Activated naive CD8-positive, alpha-beta T cell treated with anti-CD3 and anti-CD28 coated beads, Interleukin-2, amount 50 U/mL, for 24 hours (primary cell): ENCODE measurements at regions not wholly inside any gene's neighbourhood (a gene's known extent, or its start where the extent isn't known, plus 50 kb on each side); places are given as distances from the start of the nearest gene placed in this dataset.

Experiments used
- ATAC-seq: fragments of 150-1000 bp; cut with Tn5 transposase; one replicate; pipeline ENCODE4 v1.10.0; 2021
- DNase-seq: peaks from one replicate; pipeline ENCODE4 v3.0.0; 2021
- H3K27ac Mint-ChIP-seq: one replicate; pipeline ENCODE4 v1.8.0; 2021; ENCODE audit warnings: mild to moderate bottlenecking, mixed read lengths
- H3K27me3 Mint-ChIP-seq: one replicate; pipeline ENCODE4 v1.8.0; 2021; ENCODE audit warnings: mixed read lengths
- H3K36me3 Mint-ChIP-seq: one replicate; pipeline ENCODE4 v1.8.0; 2021; ENCODE audit warnings: low read depth, mixed read lengths
- H3K4me1 Mint-ChIP-seq: one replicate; pipeline ENCODE4 v1.8.0; 2021; ENCODE audit warnings: mixed read lengths
- H3K4me3 Mint-ChIP-seq: one replicate; pipeline ENCODE4 v1.8.0; 2021; ENCODE audit warnings: mild to moderate bottlenecking, moderate library complexity, mixed read lengths
- H3K9me3 Mint-ChIP-seq: one replicate; pipeline ENCODE4 v1.8.0; 2021; ENCODE audit warnings: mixed read lengths

- Mint-ChIP-seq H3K4me1 (no peaks in the 10 kb centered on the region), H3K27ac (no peak overlapping the region), H3K4me3 (no peak overlapping the region), H3K9me3 (peaks cover 11% of the 10 kb centered on the region), H3K27me3 (peaks cover 10% of the 10 kb centered on the region), H3K36me3 (no peaks in the 10 kb centered on the region)
- DNase-seq, result no peak
- no peak for ATAC-seq
Observed at GRCh38 chr5:38634568-38635369, 78.3 kb upstream of the LIFR start.

- H3K9me3 Mint-ChIP-seq, result peaks cover 10% of the 10 kb centered on the region
- DNase-seq, result no peak
- peaks cover 7% of the 10 kb centered on the region for H3K27me3 Mint-ChIP-seq
- no peak for ATAC-seq
- no peaks in the 10 kb centered on the region for H3K4me1 Mint-ChIP-seq
- H3K4me3 Mint-ChIP-seq, result no peak overlapping the region
- no peak overlapping the region for H3K27ac Mint-ChIP-seq
- no peaks in the 10 kb centered on the region for H3K36me3 Mint-ChIP-seq
Observed at GRCh38 chr5:38636626-38637025, 80.2 kb upstream of the LIFR start.

GRCh38 chr5:38638656-38639055 lies 82.2 kb upstream of the LIFR start:
- H3K27me3 Mint-ChIP-seq, result peaks cover 5% of the 10 kb centered on the region
- ATAC-seq (no peak), DNase-seq (no peak)
- H3K4me3 Mint-ChIP-seq, result no peak overlapping the region
- H3K27ac Mint-ChIP-seq, result no peak overlapping the region
- no peaks in the 10 kb centered on the region for H3K36me3 Mint-ChIP-seq
- no peaks in the 10 kb centered on the region for H3K9me3 Mint-ChIP-seq
- no peaks in the 10 kb centered on the region for H3K4me1 Mint-ChIP-seq

GRCh38 chr5:38639377-38640358 lies 83.2 kb upstream of the LIFR start:
- Mint-ChIP-seq H3K27me3 (peaks cover 5% of the 10 kb centered on the region), H3K4me3 (no peak overlapping the region), H3K36me3 (no peaks in the 10 kb centered on the region), H3K4me1 (no peaks in the 10 kb centered on the region), H3K27ac (no peak overlapping the region), H3K9me3 (no peaks in the 10 kb centered on the region)
- no peak for ATAC-seq
- DNase-seq, result no peak

- Mint-ChIP-seq H3K4me1 (no peaks in the 10 kb centered on the region), H3K4me3 (no peak overlapping the region), H3K27ac (no peak overlapping the region), H3K27me3 (peaks cover 5% of the 10 kb centered on the region), H3K36me3 (no peaks in the 10 kb centered on the region), H3K9me3 (no peaks in the 10 kb centered on the region)
- ATAC-seq, result no peak
- DNase-seq, result no peak
Observed at GRCh38 chr5:38641003-38641402, 84.6 kb upstream of the LIFR start.

- Mint-ChIP-seq H3K4me1 (no peaks in the 10 kb centered on the region), H3K36me3 (no peaks in the 10 kb centered on the region), H3K27me3 (peaks cover 5% of the 10 kb centered on the region), H3K9me3 (no peaks in the 10 kb centered on the region), H3K4me3 (no peak overlapping the region), H3K27ac (no peak overlapping the region)
- ATAC-seq (no peak), DNase-seq (no peak)
Observed at GRCh38 chr5:38642189-38642911, 85.9 kb upstream of the LIFR start.

GRCh38 chr5:38643616-38644015 lies 87.2 kb upstream of the LIFR start:
- no peak overlapping the region for H3K4me3 Mint-ChIP-seq
- no peaks in the 10 kb centered on the region for H3K4me1 Mint-ChIP-seq
- H3K27ac Mint-ChIP-seq, result no peak overlapping the region
- DNase-seq (no peak), ATAC-seq (no peak)
- peaks cover 1% of the 10 kb centered on the region for H3K27me3 Mint-ChIP-seq
- no peaks in the 10 kb centered on the region for H3K36me3 Mint-ChIP-seq
- no peaks in the 10 kb centered on the region for H3K9me3 Mint-ChIP-seq

GRCh38 chr5:38645508-38645907 lies 89.1 kb upstream of the LIFR start:
- ATAC-seq, result no peak
- Mint-ChIP-seq H3K36me3 (no peaks in the 10 kb centered on the region), H3K27ac (no peak overlapping the region), H3K4me3 (no peak overlapping the region), H3K9me3 (no peaks in the 10 kb centered on the region), H3K27me3 (peaks cover 4% of the 10 kb centered on the region), H3K4me1 (peaks cover 3% of the 10 kb centered on the region)
- DNase-seq, result no peak

GRCh38 chr5:38648703-38649291 lies 92.4 kb upstream of the LIFR start:
- DNase-seq, result no peak
- Mint-ChIP-seq H3K4me1 (peaks cover 8% of the 10 kb centered on the region), H3K27me3 (peaks cover 15% of the 10 kb centered on the region), H3K27ac (no peak overlapping the region), H3K4me3 (no peak overlapping the region), H3K9me3 (no peaks in the 10 kb centered on the region), H3K36me3 (no peaks in the 10 kb centered on the region)
- peak; percentile 28 for ATAC-seq

- H3K27me3 Mint-ChIP-seq, result peaks cover 15% of the 10 kb centered on the region
- peak overlapping the region; percentile 26 for H3K4me3 Mint-ChIP-seq
- DNase-seq (no peak), ATAC-seq (no peak)
- H3K27ac Mint-ChIP-seq, result no peak overlapping the region
- H3K4me1 Mint-ChIP-seq, result peaks cover 8% of the 10 kb centered on the region
- H3K36me3 Mint-ChIP-seq, result no peaks in the 10 kb centered on the region
- H3K9me3 Mint-ChIP-seq, result no peaks in the 10 kb centered on the region
Observed at GRCh38 chr5:38650540-38650939, 94.1 kb upstream of the LIFR start.

- no peak for DNase-seq
- H3K36me3 Mint-ChIP-seq, result no peaks in the 10 kb centered on the region
- no peak overlapping the region for H3K27ac Mint-ChIP-seq
- no peaks in the 10 kb centered on the region for H3K9me3 Mint-ChIP-seq
- H3K4me1 Mint-ChIP-seq, result peaks cover 8% of the 10 kb centered on the region
- ATAC-seq, result no peak
- peak overlapping the region; percentile 26 for H3K4me3 Mint-ChIP-seq
- peaks cover 15% of the 10 kb centered on the region for H3K27me3 Mint-ChIP-seq
Observed at GRCh38 chr5:38650946-38651345, 94.5 kb upstream of the LIFR start.

- Mint-ChIP-seq H3K4me1 (peaks cover 8% of the 10 kb centered on the region), H3K36me3 (no peaks in the 10 kb centered on the region), H3K4me3 (no peak overlapping the region), H3K27ac (no peak overlapping the region), H3K27me3 (peaks cover 15% of the 10 kb centered on the region), H3K9me3 (no peaks in the 10 kb centered on the region)
- DNase-seq (no peak), ATAC-seq (no peak)
Observed at GRCh38 chr5:38651806-38652205, 95.4 kb upstream of the LIFR start.

- no peaks in the 10 kb centered on the region for H3K9me3 Mint-ChIP-seq
- H3K4me1 Mint-ChIP-seq, result peaks cover 8% of the 10 kb centered on the region
- ATAC-seq, result no peak
- H3K4me3 Mint-ChIP-seq, result no peak overlapping the region
- H3K27me3 Mint-ChIP-seq, result peaks cover 16% of the 10 kb centered on the region
- no peaks in the 10 kb centered on the region for H3K36me3 Mint-ChIP-seq
- no peak overlapping the region for H3K27ac Mint-ChIP-seq
- no peak for DNase-seq
Observed at GRCh38 chr5:38653389-38653788, 96.9 kb upstream of the LIFR start.

- no peaks in the 10 kb centered on the region for H3K36me3 Mint-ChIP-seq
- H3K9me3 Mint-ChIP-seq, result no peaks in the 10 kb centered on the region
- peaks cover 3% of the 10 kb centered on the region for H3K4me1 Mint-ChIP-seq
- H3K27ac Mint-ChIP-seq, result no peak overlapping the region
- no peak overlapping the region for H3K4me3 Mint-ChIP-seq
- ATAC-seq, result no peak
- H3K27me3 Mint-ChIP-seq, result peaks cover 18% of the 10 kb centered on the region
- no peak for DNase-seq
Observed at GRCh38 chr5:38655691-38656090, 99.2 kb upstream of the LIFR start.
